ENCODE measurements at regions not wholly inside any gene's neighbourhood (a gene's known extent, or its start where the extent isn't known, plus 50 kb on each side); places are given as distances from the start of the nearest gene placed in this dataset.
A peak's percentile ranks its signal among the peaks of the same experiment; 100 is the strongest.

DNA sequence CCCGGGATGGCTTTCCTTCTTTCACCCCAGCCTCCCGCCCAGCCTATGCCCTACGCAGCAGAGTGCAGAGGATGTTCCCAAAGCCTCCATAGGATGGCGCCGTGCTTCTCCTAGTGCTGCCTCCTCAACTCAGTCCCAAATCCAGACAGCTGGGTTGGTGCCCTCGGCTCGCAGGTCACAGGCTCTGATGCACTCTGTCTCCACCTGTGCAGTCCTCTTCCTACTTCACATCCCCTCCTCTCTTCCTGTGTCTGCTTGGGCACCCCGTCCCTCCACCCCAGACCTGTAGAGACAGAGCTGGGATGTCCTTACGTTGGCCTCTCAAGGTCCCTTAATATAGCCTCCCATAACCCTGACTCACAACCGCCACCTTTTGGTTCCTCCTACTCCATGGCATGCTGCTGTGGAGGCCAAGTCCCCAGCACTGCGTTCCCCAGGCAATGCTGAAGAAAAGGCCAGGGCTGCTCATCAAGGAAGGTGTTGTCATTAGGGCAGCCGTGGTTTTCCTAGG lies 314.4 kb downstream of the GADD45G start:
- Histone ChIP-seq H3K36me3 (no peaks in the 10 kb centered on the region), H3K9me3 (no peaks in the 10 kb centered on the region), H3K4me1 (no peaks in the 10 kb centered on the region), H3K27me3 (no peaks in the 10 kb centered on the region), H3K4me3 (no peak overlapping the region), H3K27ac (no peak overlapping the region)
- DNase-seq (ENCODE audit: low spot score in 2 of 2) = no peak
- TF ChIP-seq, protein P1, sequence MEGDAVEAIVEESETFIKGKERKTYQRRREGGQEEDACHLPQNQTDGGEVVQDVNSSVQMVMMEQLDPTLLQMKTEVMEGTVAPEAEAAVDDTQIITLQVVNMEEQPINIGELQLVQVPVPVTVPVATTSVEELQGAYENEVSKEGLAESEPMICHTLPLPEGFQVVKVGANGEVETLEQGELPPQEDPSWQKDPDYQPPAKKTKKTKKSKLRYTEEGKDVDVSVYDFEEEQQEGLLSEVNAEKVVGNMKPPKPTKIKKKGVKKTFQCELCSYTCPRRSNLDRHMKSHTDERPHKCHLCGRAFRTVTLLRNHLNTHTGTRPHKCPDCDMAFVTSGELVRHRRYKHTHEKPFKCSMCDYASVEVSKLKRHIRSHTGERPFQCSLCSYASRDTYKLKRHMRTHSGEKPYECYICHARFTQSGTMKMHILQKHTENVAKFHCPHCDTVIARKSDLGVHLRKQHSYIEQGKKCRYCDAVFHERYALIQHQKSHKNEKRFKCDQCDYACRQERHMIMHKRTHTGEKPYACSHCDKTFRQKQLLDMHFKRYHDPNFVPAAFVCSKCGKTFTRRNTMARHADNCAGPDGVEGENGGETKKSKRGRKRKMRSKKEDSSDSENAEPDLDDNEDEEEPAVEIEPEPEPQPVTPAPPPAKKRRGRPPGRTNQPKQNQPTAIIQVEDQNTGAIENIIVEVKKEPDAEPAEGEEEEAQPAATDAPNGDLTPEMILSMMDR (IDR thresholded peaks at IDR 0.05) = peak in 2 of 3 donors; percentile 13 to 30
- no peak for TF ChIP-seq POLR2AphosphoS5 (IDR thresholded peaks at IDR 0.05)
- no peak for TF ChIP-seq POLR2A (IDR thresholded peaks at IDR 0.05)
- intact Hi-C loops (cut with DNase I; ENCODE audit: low total_unique reads) = no loop called here

DNA sequence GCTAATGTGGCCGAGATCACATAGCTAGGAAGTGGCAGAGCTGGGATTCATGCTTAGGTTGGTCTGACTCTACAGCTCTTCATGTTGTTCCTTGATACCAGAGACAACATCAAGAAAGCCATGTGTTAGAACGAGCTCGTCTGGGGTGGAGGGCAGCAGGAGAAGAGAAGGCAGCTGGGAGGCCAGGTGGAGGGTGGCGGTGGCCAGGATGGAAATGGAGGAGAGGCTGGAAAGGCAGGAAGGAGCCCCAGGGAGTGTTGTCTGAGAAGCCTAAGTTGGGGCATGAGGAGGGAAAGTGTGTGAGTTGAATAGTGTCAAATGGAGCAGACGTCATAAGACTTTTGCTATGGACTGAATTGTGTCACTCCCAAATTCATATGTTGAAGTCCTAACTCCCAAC lies 315.3 kb downstream of the GADD45G start:
- DNase-seq (ENCODE audit: low spot score in 2 of 2) = no peak
- Histone ChIP-seq H3K9me3 (no peaks in the 10 kb centered on the region), H3K27ac (no peak overlapping the region), H3K4me3 (no peak overlapping the region), H3K36me3 (no peaks in the 10 kb centered on the region), H3K27me3 (no peaks in the 10 kb centered on the region), H3K4me1 (no peaks in the 10 kb centered on the region)
- no peak for TF ChIP-seq POLR2A (IDR thresholded peaks at IDR 0.05)
- no peak for TF ChIP-seq POLR2AphosphoS5 (IDR thresholded peaks at IDR 0.05)
- TF ChIP-seq, protein P1 (IDR thresholded peaks at IDR 0.05) = no peak
- intact Hi-C loops (cut with DNase I; ENCODE audit: low total_unique reads) = no loop called here

- intact Hi-C loops (cut with DNase I; ENCODE audit: low total_unique reads) = no loop called here
- Histone ChIP-seq H3K9me3 (no peaks in the 10 kb centered on the region), H3K36me3 (no peaks in the 10 kb centered on the region), H3K4me3 (no peak overlapping the region), H3K4me1 (no peaks in the 10 kb centered on the region), H3K27ac (no peak overlapping the region), H3K27me3 (no peaks in the 10 kb centered on the region)
- DNase-seq (ENCODE audit: low spot score in 2 of 2) = no peak
- TF ChIP-seq, protein P1 (IDR thresholded peaks at IDR 0.05) = no peak
- TF ChIP-seq POLR2A (IDR thresholded peaks at IDR 0.05) = no peak
Measured at GRCh38 chr9:89920951-89921350, 316.1 kb downstream of the GADD45G start.

- DNase-seq (ENCODE audit: low spot score in 2 of 2) = no peak
- Histone ChIP-seq H3K36me3 (no peaks in the 10 kb centered on the region), H3K27ac (no peak overlapping the region), H3K4me3 (no peak overlapping the region), H3K4me1 (no peaks in the 10 kb centered on the region), H3K27me3 (no peaks in the 10 kb centered on the region), H3K9me3 (no peaks in the 10 kb centered on the region)
- TF ChIP-seq POLR2A (IDR thresholded peaks at IDR 0.05) (no peak), POLR2AphosphoS5 (IDR thresholded peaks at IDR 0.05) (no peak)
- TF ChIP-seq, protein P1 (IDR thresholded peaks at IDR 0.05) = no peak
- intact Hi-C loops (cut with DNase I; ENCODE audit: low total_unique reads) = no loop called here
Measured at GRCh38 chr9:89922099-89922498, 317.3 kb downstream of the GADD45G start.

DNA sequence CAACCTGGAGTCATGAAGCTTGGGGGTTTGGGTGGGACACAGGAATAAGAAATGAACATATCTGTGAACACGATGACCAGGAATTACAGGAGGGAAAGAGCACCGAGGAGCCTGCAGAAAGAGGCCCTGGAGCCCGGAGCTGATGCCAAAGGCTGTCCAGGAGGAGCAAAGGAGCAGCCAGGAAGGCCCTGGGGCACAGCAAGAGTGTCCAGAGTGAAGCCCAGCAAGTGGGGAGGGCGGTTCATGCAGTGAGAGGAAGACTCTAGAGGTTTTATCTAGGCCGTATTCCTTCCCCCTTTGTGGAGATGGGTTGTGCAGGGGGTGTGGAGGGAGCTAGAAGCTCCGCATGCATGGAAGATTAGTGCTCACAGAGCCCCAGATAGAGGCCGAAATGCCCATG lies 318.4 kb downstream of the GADD45G start:
- Histone ChIP-seq H3K9me3 (no peaks in the 10 kb centered on the region), H3K4me3 (no peak overlapping the region), H3K27me3 (no peaks in the 10 kb centered on the region), H3K36me3 (no peaks in the 10 kb centered on the region), H3K27ac (no peak overlapping the region), H3K4me1 (no peaks in the 10 kb centered on the region)
- intact Hi-C loops (cut with DNase I; ENCODE audit: low total_unique reads) = no loop called here
- DNase-seq (ENCODE audit: low spot score in 2 of 2) = no peak
- TF ChIP-seq POLR2A (IDR thresholded peaks at IDR 0.05) = no peak
- TF ChIP-seq, protein P1 (IDR thresholded peaks at IDR 0.05) = no peak
- no peak for TF ChIP-seq POLR2AphosphoS5 (IDR thresholded peaks at IDR 0.05)

Measured in breast epithelium (tissue), 4 donors.